A549 (cell line): ENCODE measurements at regions not wholly inside any gene's neighbourhood (a gene's known extent, or its start where the extent isn't known, plus 50 kb on each side); places are given as distances from the start of the nearest gene placed in this dataset.

ENCODE experiments used
- ATAC-seq, 2 experiments: fragments of 200-7000 bp in 1 of 2; fragments of >200 bp in 1 of 2; cut with Nextera tagmentation in 1 of 2; cut with Tn5 transposase in 1 of 2; 3 replicates each; pipeline versions ENCODE4 v1.8.0 to v1.9.1; 2018 to 2020; ENCODE audit warnings: mild to moderate bottlenecking in 1 of 2, moderate library complexity in 1 of 2
- CTCF ChIA-PET: fragments of 300-600 bp; sonication (Branson Sonifier 250); formaldehyde crosslinking; extraction: SDS; loops from one replicate; lab custom pipeline; 2021; ENCODE audit warnings: antibody characterized with exemption, inconsistent platforms; lab: Yijun Ruan, JAX
- POLR2A ChIA-PET: fragments of 350-600 bp; formaldehyde crosslinking; extraction: SDS; loops from one replicate; lab custom pipeline; 2021; ENCODE audit warnings: antibody characterized with exemption, inconsistent platforms; lab: Yijun Ruan, JAX
- DNase-seq, 2 experiments: peaks; one replicate each; pipeline versions ENCODE4 v3.0.0 to v3.0.0-alpha.2; 2011 to 2016; ENCODE audit warnings: low read depth in 1 of 2, low spot score in 1 of 2
- FAIRE-seq: peaks from 2 replicates; lab custom pipeline; 2011; peaks lifted over from hg19 to GRCh38; lab: Jason Lieb, UNC
- H3K27ac ChIP-seq, 2 experiments: fragments of >200 bp; sonication (Bioruptor Twin); formaldehyde crosslinking; 3 replicates each; pipeline ENCODE4 v1.5.1; 2016 to 2017
- H3K4me1 ChIP-seq: fragments of >200 bp; sonication (Bioruptor Twin); formaldehyde crosslinking; 3 replicates; pipeline ENCODE4 v1.6.1; 2016
- H3K4me2 ChIP-seq: fragments of >200 bp; sonication (Bioruptor Twin); formaldehyde crosslinking; 3 replicates; pipeline ENCODE4 v1.6.1; 2016
- H3K4me3 ChIP-seq: fragments of >200 bp; sonication (Bioruptor Twin); formaldehyde crosslinking; 3 replicates; pipeline ENCODE4 v1.5.1; 2016
- H3K9me3 ChIP-seq: fragments of >200 bp; sonication (Bioruptor Twin); formaldehyde crosslinking; 3 replicates; pipeline ENCODE4 v1.6.1; 2016
- BHLHE40 ChIP-seq: IDR thresholded peaks from 2 replicates; pipeline ENCODE4 v1.6.1; 2012; ENCODE audit warnings: low read depth, low read length, inconsistent platforms
- CBX2 ChIP-seq: fragments of 200-600 bp; sonication (generic); IDR thresholded peaks from 2 replicates; pipeline ENCODE4 v1.6.1; 2016; ENCODE audit warnings: low read depth, mild to moderate bottlenecking, borderline replicate concordance
- CBX8 ChIP-seq: fragments of 200-600 bp; sonication (generic); IDR thresholded peaks from 2 replicates; pipeline ENCODE4 v1.6.1; 2016
- CEBPB ChIP-seq, 2 experiments: fragments of >200 bp in 1 of 2; sonication (Bioruptor Twin) in 1 of 2; formaldehyde crosslinking in 1 of 2; IDR thresholded peaks; 2 replicates each; pipeline ENCODE4 v1.6.1; 2012 to 2016
- CHD2 ChIP-seq: fragments of 150-350 bp; IDR thresholded peaks from 2 replicates; pipeline ENCODE4 v1.6.1; 2014; ENCODE audit warnings: low read length; ENCODE audit not compliant: partially characterized antibody
- CHD4 ChIP-seq: fragments of 200-600 bp; sonication (generic); IDR thresholded peaks from 2 replicates; pipeline ENCODE4 v1.6.1; 2016; ENCODE audit warnings: antibody characterized with exemption, mild to moderate bottlenecking, borderline replicate concordance
- EHF ChIP-seq: fragments of 250-450 bp; sonication (Bioruptor Pico); IDR thresholded peaks from 2 replicates; pipeline ENCODE4 v1.5.0; 2020; ENCODE audit warnings: mild to moderate bottlenecking
- EHMT2 ChIP-seq: fragments of 200-600 bp; sonication (generic); IDR thresholded peaks from 2 replicates; pipeline ENCODE4 v1.6.1; 2016; ENCODE audit warnings: antibody characterized with exemption, low read depth, mild to moderate bottlenecking, moderate library complexity
- EP300 ChIP-seq, 2 experiments: fragments of >200 bp; sonication (Bioruptor Twin); formaldehyde crosslinking; IDR thresholded peaks; 2 replicates in 1 of 2; 3 replicates in 1 of 2; pipeline ENCODE4 v1.6.1; 2016 to 2017
- ESRRA ChIP-seq: fragments of 150-350 bp; IDR thresholded peaks from 2 replicates; pipeline ENCODE4 v1.6.1; 2014; ENCODE audit warnings: mild to moderate bottlenecking, low read length, borderline replicate concordance
- FOSB ChIP-seq: fragments of 250-450 bp; sonication (Bioruptor Pico); IDR thresholded peaks from 2 replicates; pipeline ENCODE4 v1.5.0; 2020; ENCODE audit warnings: mild to moderate bottlenecking, moderate library complexity
- FOXS1 ChIP-seq: fragments of 250-450 bp; sonication (Bioruptor Pico); IDR thresholded peaks from 2 replicates; pipeline ENCODE4 v1.5.0; 2020; ENCODE audit warnings: mild to moderate bottlenecking, moderate library complexity
- GATA3 ChIP-seq: IDR thresholded peaks from 2 replicates; pipeline ENCODE4 v1.6.1; 2012; ENCODE audit warnings: borderline replicate concordance
- HES2 ChIP-seq: fragments of >200 bp; sonication (Bioruptor Twin); formaldehyde crosslinking; IDR thresholded peaks from 2 replicates; pipeline ENCODE4 v1.6.1; 2016
- HOXA7 ChIP-seq: fragments of 250-450 bp; sonication (Bioruptor Pico); IDR thresholded peaks from 2 replicates; pipeline ENCODE4 v1.5.0; 2020; ENCODE audit warnings: mild to moderate bottlenecking, moderate library complexity
- JUN ChIP-seq, 2 experiments: fragments of >200 bp; sonication (Bioruptor Twin); formaldehyde crosslinking; IDR thresholded peaks; 2 replicates in 1 of 2; 3 replicates in 1 of 2; pipeline ENCODE4 v1.6.1; 2016 to 2017
- KDM1A ChIP-seq: fragments of 200-600 bp; sonication (generic); IDR thresholded peaks from 2 replicates; pipeline ENCODE4 v1.6.1; 2016; ENCODE audit warnings: low read depth, mild to moderate bottlenecking
- MAFK ChIP-seq: fragments of 450-650 bp; IDR thresholded peaks from 2 replicates; pipeline ENCODE4 v1.6.1; 2014; ENCODE audit not compliant: partially characterized antibody
- NPAS2 ChIP-seq: fragments of 250-450 bp; sonication (Bioruptor Pico); IDR thresholded peaks from 2 replicates; pipeline ENCODE4 v1.8.0; 2022; ENCODE audit warnings: mild to moderate bottlenecking, moderate library complexity, borderline replicate concordance
- POLR2A ChIP-seq: IDR thresholded peaks from 2 replicates; pipeline ENCODE4 v1.6.1; 2012; ENCODE audit warnings: mild to moderate bottlenecking, low read length
- POLR2AphosphoS2 ChIP-seq: conservative IDR thresholded peaks from 2 replicates; pipeline ENCODE4 v1.6.1; 2012; ENCODE audit warnings: low read length, improper control_type of control experiment, inconsistent platforms
- RARB ChIP-seq: fragments of 250-450 bp; sonication (Bioruptor Pico); IDR thresholded peaks from 2 replicates; pipeline ENCODE4 v1.8.0; 2021; ENCODE audit warnings: mild to moderate bottlenecking, moderate library complexity
- RCOR1 ChIP-seq: fragments of 150-350 bp; IDR thresholded peaks from 2 replicates; pipeline ENCODE4 v1.6.1; 2014; ENCODE audit warnings: antibody characterized with exemption, low read length, low read depth
- RFX5 ChIP-seq: fragments of 450-650 bp; IDR thresholded peaks from 2 replicates; pipeline ENCODE4 v1.7.1; 2014; ENCODE audit warnings: antibody characterized with exemption, mild to moderate bottlenecking, moderate library complexity
- RNF2 ChIP-seq: fragments of 200-600 bp; sonication (generic); IDR thresholded peaks from 2 replicates; pipeline ENCODE4 v1.6.1; 2016; ENCODE audit warnings: low read depth, mild to moderate bottlenecking, antibody characterized with exemption, moderate library complexity, borderline replicate concordance
- SMC3 ChIP-seq: fragments of >200 bp; sonication (Bioruptor Twin); formaldehyde crosslinking; IDR thresholded peaks from 3 replicates; pipeline ENCODE4 v1.6.1; 2018; ENCODE audit warnings: inconsistent platforms
- SREBF2 ChIP-seq: fragments of 450-650 bp; IDR thresholded peaks from 2 replicates; pipeline ENCODE4 v1.6.1; 2014; ENCODE audit warnings: mild to moderate bottlenecking, moderate library complexity
- TFCP2L1 ChIP-seq: fragments of 250-450 bp; sonication (Bioruptor Pico); IDR thresholded peaks from 2 replicates; pipeline ENCODE4 v1.5.0; 2021; ENCODE audit warnings: mild to moderate bottlenecking
- TP53 ChIP-seq: fragments of 250-450 bp; sonication (Bioruptor Pico); IDR thresholded peaks from 2 replicates; pipeline ENCODE4 v1.5.0; 2021; ENCODE audit warnings: mild to moderate bottlenecking, moderate library complexity
- ZC3H11A ChIP-seq: fragments of 450-650 bp; IDR thresholded peaks from 2 replicates; pipeline ENCODE4 v1.6.1; 2014; ENCODE audit warnings: antibody characterized with exemption, mild to moderate bottlenecking
- WGBS: methylation state at CpG from one replicate; pipeline ENCODE4 v1.1.6; 2017; ENCODE audit errors: missing lambda C conversion rate; 5-methylcytosine and 5-hydroxymethylcytosine counted together
- TF ChIP-seq, protein P1 (sequence below): fragments of 150-350 bp; IDR thresholded peaks from 2 replicates; pipeline ENCODE4 v1.6.1; 2014; ENCODE audit warnings: low read depth, mild to moderate bottlenecking, low read length
- TF ChIP-seq, protein P2 (sequence below): fragments of 250-450 bp; sonication (Bioruptor Pico); IDR thresholded peaks from 2 replicates; pipeline ENCODE4 v1.5.0; 2021; ENCODE audit warnings: mild to moderate bottlenecking, moderate library complexity, borderline replicate concordance
- TF ChIP-seq, protein P3 (sequence below): fragments of 450-650 bp; IDR thresholded peaks from 2 replicates; pipeline ENCODE4 v1.6.1; 2014; ENCODE audit warnings: antibody characterized with exemption
- TF ChIP-seq, protein P4 (sequence below): IDR thresholded peaks from 2 replicates; pipeline ENCODE4 v1.6.1; 2012; ENCODE audit warnings: low read depth, borderline replicate concordance

DNA sequence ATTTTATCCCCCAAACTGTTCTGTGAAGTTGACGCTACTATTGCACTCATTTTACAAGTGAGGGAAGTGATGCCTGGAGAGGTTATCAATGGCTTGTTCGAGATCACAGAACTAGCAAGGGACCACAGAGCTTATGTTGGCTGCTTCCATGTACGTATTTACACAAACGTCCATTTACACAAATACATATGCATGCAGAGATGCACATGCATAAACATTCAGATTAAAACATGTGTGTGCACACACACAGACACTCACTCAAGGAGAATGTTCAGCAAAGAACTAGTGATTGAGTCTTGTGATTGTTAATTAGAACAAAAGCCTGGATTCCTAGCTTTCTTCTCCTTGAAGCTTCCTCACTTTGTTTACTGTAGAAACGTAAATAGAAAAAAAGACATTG lies 321.5 kb upstream of the CHD6 start:
- Histone ChIP-seq H3K4me2 (no peak overlapping the region), H3K4me1 (no peaks in the 10 kb centered on the region), H3K27ac (no peak overlapping the region), H3K4me3 (no peak overlapping the region), H3K9me3 (no peaks in the 10 kb centered on the region)
- ATAC-seq = no peak
- ChIA-PET CTCF (interaction anchor here (0.8 kb wide), 2 partner anchors 12 to 13 kb away, joined by 3 read pairs; no protein-coding TSS in a partner anchor), POLR2A (no interaction called here)
- FAIRE-seq = no peak
- DNase-seq = no peak
- TF ChIP-seq ESRRA (no peak), KDM1A (no peak), FOSB (CRISPR knock-in tag) (no peak), SREBF2 (no peak), HOXA7 (no peak), ZC3H11A (no peak), BHLHE40 (no peak), CBX2 (no peak), RARB (CRISPR knock-in tag) (no peak), RNF2 (no peak), JUN (IDR thresholded peaks at IDR 0.05) (no peak), TFCP2L1 (no peak), MAFK (no peak), CEBPB (IDR thresholded peaks at IDR 0.05) (no peak)
- TF ChIP-seq, protein P1, sequence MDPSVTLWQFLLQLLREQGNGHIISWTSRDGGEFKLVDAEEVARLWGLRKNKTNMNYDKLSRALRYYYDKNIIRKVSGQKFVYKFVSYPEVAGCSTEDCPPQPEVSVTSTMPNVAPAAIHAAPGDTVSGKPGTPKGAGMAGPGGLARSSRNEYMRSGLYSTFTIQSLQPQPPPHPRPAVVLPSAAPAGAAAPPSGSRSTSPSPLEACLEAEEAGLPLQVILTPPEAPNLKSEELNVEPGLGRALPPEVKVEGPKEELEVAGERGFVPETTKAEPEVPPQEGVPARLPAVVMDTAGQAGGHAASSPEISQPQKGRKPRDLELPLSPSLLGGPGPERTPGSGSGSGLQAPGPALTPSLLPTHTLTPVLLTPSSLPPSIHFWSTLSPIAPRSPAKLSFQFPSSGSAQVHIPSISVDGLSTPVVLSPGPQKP = no peak
- TF ChIP-seq, protein P2, sequence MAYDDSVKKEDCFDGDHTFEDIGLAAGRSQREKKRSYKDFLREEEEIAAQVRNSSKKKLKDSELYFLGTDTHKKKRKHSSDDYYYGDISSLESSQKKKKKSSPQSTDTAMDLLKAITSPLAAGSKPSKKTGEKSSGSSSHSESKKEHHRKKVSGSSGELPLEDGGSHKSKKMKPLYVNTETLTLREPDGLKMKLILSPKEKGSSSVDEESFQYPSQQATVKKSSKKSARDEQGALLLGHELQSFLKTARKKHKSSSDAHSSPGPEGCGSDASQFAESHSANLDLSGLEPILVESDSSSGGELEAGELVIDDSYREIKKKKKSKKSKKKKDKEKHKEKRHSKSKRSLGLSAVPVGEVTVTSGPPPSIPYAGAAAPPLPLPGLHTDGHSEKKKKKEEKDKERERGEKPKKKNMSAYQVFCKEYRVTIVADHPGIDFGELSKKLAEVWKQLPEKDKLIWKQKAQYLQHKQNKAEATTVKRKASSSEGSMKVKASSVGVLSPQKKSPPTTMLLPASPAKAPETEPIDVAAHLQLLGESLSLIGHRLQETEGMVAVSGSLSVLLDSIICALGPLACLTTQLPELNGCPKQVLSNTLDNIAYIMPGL (CRISPR knock-in tag) = no peak
- 21% methylated on average over 5 of the region's 5 CpGs for WGBS

- Histone ChIP-seq H3K27ac (no peak overlapping the region), H3K4me2 (no peak overlapping the region), H3K9me3 (no peaks in the 10 kb centered on the region), H3K4me1 (no peaks in the 10 kb centered on the region), H3K4me3 (no peak overlapping the region)
- no peak for TF ChIP-seq POLR2A
- no peak for TF ChIP-seq SREBF2
- no peak for TF ChIP-seq KDM1A
- TF ChIP-seq CBX8 = no peak
- TF ChIP-seq CHD2 = no peak
- 2% methylated on average over 2 of the region's 2 CpGs for WGBS
- FAIRE-seq = no peak
- DNase-seq = no peak
- ATAC-seq = no peak
- ChIA-PET CTCF (interaction anchor here (0.6 kb wide), 1 partner anchor 90 kb away, joined by 3 read pairs; no protein-coding TSS in a partner anchor), POLR2A (no interaction called here)
Measured at GRCh38 chr20:41938353-41938752, 320.2 kb upstream of the CHD6 start.

- FAIRE-seq = no peak
- no peaks in the 10 kb centered on the region for H3K4me1 ChIP-seq
- H3K4me2 ChIP-seq = no peak overlapping the region
- WGBS = 23% methylated on average over 4 of the region's 4 CpGs
- ChIA-PET POLR2A (no interaction called here), CTCF (no interaction called here)
- no peak for ATAC-seq
- H3K4me3 ChIP-seq = no peak overlapping the region
- H3K9me3 ChIP-seq = no peaks in the 10 kb centered on the region
- TF ChIP-seq GATA3 = no peak
- TF ChIP-seq FOXS1 (CRISPR knock-in tag) = no peak
- TF ChIP-seq, protein P3, sequence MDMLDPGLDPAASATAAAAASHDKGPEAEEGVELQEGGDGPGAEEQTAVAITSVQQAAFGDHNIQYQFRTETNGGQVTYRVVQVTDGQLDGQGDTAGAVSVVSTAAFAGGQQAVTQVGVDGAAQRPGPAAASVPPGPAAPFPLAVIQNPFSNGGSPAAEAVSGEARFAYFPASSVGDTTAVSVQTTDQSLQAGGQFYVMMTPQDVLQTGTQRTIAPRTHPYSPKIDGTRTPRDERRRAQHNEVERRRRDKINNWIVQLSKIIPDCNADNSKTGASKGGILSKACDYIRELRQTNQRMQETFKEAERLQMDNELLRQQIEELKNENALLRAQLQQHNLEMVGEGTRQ = no peak
- no peak for TF ChIP-seq HES2
- TF ChIP-seq, protein P4, sequence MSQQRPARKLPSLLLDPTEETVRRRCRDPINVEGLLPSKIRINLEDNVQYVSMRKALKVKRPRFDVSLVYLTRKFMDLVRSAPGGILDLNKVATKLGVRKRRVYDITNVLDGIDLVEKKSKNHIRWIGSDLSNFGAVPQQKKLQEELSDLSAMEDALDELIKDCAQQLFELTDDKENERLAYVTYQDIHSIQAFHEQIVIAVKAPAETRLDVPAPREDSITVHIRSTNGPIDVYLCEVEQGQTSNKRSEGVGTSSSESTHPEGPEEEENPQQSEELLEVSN = no peak
- no peak for TF ChIP-seq POLR2AphosphoS2
- TF ChIP-seq RFX5 = no peak
- TF ChIP-seq EHF (CRISPR knock-in tag) = no peak
- no peak for TF ChIP-seq MAFK
- no peak for TF ChIP-seq EHMT2
- TF ChIP-seq EP300 (IDR thresholded peaks at IDR 0.05) = no peak
- no peak for TF ChIP-seq RCOR1
- no peak for TF ChIP-seq TP53 (CRISPR knock-in tag)
- no peak for TF ChIP-seq SMC3
- TF ChIP-seq CHD4 = no peak
- no peak for TF ChIP-seq NPAS2
- TF ChIP-seq BHLHE40 = no peak
- TF ChIP-seq, all 56 proteins: peak for 0
- DNase-seq = no peak
- H3K27ac ChIP-seq = no peak overlapping the region
Measured at GRCh38 chr20:41935259-41935791, 317.1 kb upstream of the CHD6 start.
